ENCODE measurements at regions not wholly inside any gene's neighbourhood (a gene's known extent, or its start where the extent isn't known, plus 50 kb on each side); places are given as distances from the start of the nearest gene placed in this dataset.

DNA sequence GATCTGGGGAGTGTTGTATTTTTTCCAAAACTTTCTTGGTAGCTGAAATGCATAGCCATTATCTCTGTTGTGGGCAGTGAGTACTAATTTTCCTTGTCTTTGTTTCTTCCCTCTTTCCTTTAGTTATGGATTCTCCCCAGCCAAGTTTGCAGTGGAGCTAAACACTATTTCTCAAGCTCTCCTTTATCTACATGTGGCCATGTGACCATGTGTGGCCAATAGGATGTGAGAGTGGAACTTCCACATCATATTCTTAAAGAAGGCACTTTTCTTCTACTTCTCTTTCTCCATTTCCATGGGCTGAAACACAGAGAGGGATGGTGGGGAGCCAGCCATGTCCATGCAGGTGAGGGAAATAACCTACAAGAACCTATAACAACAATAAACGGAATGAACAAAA is 230.8 kb downstream of the CTH start:
- TF ChIP-seq, protein P1, sequence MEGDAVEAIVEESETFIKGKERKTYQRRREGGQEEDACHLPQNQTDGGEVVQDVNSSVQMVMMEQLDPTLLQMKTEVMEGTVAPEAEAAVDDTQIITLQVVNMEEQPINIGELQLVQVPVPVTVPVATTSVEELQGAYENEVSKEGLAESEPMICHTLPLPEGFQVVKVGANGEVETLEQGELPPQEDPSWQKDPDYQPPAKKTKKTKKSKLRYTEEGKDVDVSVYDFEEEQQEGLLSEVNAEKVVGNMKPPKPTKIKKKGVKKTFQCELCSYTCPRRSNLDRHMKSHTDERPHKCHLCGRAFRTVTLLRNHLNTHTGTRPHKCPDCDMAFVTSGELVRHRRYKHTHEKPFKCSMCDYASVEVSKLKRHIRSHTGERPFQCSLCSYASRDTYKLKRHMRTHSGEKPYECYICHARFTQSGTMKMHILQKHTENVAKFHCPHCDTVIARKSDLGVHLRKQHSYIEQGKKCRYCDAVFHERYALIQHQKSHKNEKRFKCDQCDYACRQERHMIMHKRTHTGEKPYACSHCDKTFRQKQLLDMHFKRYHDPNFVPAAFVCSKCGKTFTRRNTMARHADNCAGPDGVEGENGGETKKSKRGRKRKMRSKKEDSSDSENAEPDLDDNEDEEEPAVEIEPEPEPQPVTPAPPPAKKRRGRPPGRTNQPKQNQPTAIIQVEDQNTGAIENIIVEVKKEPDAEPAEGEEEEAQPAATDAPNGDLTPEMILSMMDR (IDR thresholded peaks at IDR 0.05; ENCODE audit: low read depth, low read length), result no peak
- TF ChIP-seq EZH2phosphoT487 (IDR thresholded peaks at IDR 0.05; ENCODE audit: low read depth), result no peak
